Mesenchymal stem cell (in vitro differentiated cells and primary cell): ENCODE measurements at regions not wholly inside any gene's neighbourhood (a gene's known extent, or its start where the extent isn't known, plus 50 kb on each side); places are given as distances from the start of the nearest gene placed in this dataset.
A peak's percentile ranks its signal among the peaks of the same experiment; 100 is the strongest.

ENCODE experiments used
- DNase-seq: peaks from one replicate; pipeline ENCODE4 v3.0.0-alpha.2; 2013
- H2AFZ ChIP-seq: one replicate; pipeline ENCODE4 v1.6.1; 2013; ENCODE audit warnings: low read depth, mild to moderate bottlenecking, control low read depth, inconsistent platforms, low read length, moderate library complexity
- H2AK5ac ChIP-seq: 2 replicates; pipeline ENCODE4 v1.6.1; 2013; ENCODE audit warnings: low read length, moderate library complexity, mild to moderate bottlenecking, inconsistent platforms; ENCODE audit not compliant: severe bottlenecking
- H2BK120ac ChIP-seq: one replicate; pipeline ENCODE4 v1.6.1; 2013; ENCODE audit warnings: low read depth, mild to moderate bottlenecking, inconsistent platforms, low read length, moderate library complexity
- H2BK12ac ChIP-seq, 2 experiments: one replicate each; pipeline ENCODE4 v1.6.1; 2013; ENCODE audit warnings: inconsistent platforms in 2 of 2, low read length in 2 of 2, mild to moderate bottlenecking in 2 of 2, moderate library complexity in 2 of 2, control low read depth in 1 of 2
- H2BK15ac ChIP-seq: one replicate; pipeline ENCODE4 v1.6.1; 2013; ENCODE audit warnings: mild to moderate bottlenecking, low read depth, inconsistent platforms; ENCODE audit not compliant: poor library complexity, severe bottlenecking
- H2BK5ac ChIP-seq: 2 replicates; pipeline ENCODE4 v1.6.1; 2013; ENCODE audit warnings: low read depth, mild to moderate bottlenecking, low read length, control low read depth, inconsistent platforms; ENCODE audit not compliant: poor library complexity, severe bottlenecking
- H3K14ac ChIP-seq, 2 experiments: one replicate each; pipeline ENCODE4 v1.6.1; 2013; ENCODE audit warnings: inconsistent platforms in 2 of 2, low read length in 2 of 2, control low read depth in 1 of 2, mild to moderate bottlenecking in 1 of 2, moderate library complexity in 1 of 2
- H3K18ac ChIP-seq, 2 experiments: one replicate each; pipeline ENCODE4 v1.6.1; 2013; ENCODE audit warnings: inconsistent platforms in 2 of 2, low read length in 2 of 2, control low read depth in 1 of 2, low read depth in 1 of 2, mild to moderate bottlenecking in 1 of 2
- H3K23ac ChIP-seq, 2 experiments: one replicate each; pipeline ENCODE4 v1.6.1; 2013; ENCODE audit warnings: inconsistent platforms in 2 of 2, low read length in 2 of 2, mild to moderate bottlenecking in 2 of 2, moderate library complexity in 2 of 2, control low read depth in 1 of 2
- H3K27ac ChIP-seq: 2 replicates; pipeline ENCODE4 v1.5.1; 2013; ENCODE audit warnings: mild to moderate bottlenecking, moderate library complexity, low read length, control low read depth, inconsistent platforms; ENCODE audit not compliant: poor library complexity, severe bottlenecking
- H3K27me3 ChIP-seq, 2 experiments: 2 replicates each; pipeline versions ENCODE4 v1.6.1 to v1.7.0; 2013; ENCODE audit warnings: low read length in 2 of 2, mild to moderate bottlenecking in 2 of 2, moderate library complexity in 2 of 2, control low read depth in 1 of 2, inconsistent platforms in 1 of 2; ENCODE audit not compliant: control insufficient read depth in 1 of 2, insufficient read depth in 1 of 2
- H3K36me3 ChIP-seq, 2 experiments: 2 replicates each; pipeline versions ENCODE4 v1.6.1 to v1.7.0; 2013; ENCODE audit warnings: low read length in 2 of 2, control low read depth in 1 of 2, inconsistent platforms in 1 of 2, low read depth in 1 of 2, mild to moderate bottlenecking in 1 of 2; ENCODE audit not compliant: insufficient read depth in 2 of 2, control insufficient read depth in 1 of 2
- H3K4ac ChIP-seq, 2 experiments: one replicate each; pipeline ENCODE4 v1.6.1; 2013; ENCODE audit warnings: inconsistent platforms in 2 of 2, low read length in 2 of 2, mild to moderate bottlenecking in 2 of 2, moderate library complexity in 2 of 2, control low read depth in 1 of 2, low read depth in 1 of 2
- H3K4me1 ChIP-seq: 2 replicates; pipeline ENCODE4 v1.6.1; 2013; ENCODE audit warnings: low read depth, low read length, control low read depth; ENCODE audit not compliant: control insufficient read depth, insufficient read depth
- H3K4me2 ChIP-seq: 2 replicates; pipeline ENCODE4 v1.6.1; 2013; ENCODE audit warnings: low read length, mild to moderate bottlenecking, inconsistent platforms; ENCODE audit not compliant: poor library complexity, severe bottlenecking
- H3K4me3 ChIP-seq, 2 experiments: 2 replicates each; pipeline versions ENCODE4 v1.5.1 to v1.7.0; 2013; ENCODE audit warnings: low read length in 2 of 2, mild to moderate bottlenecking in 2 of 2, control low read depth in 1 of 2, low read depth in 1 of 2; ENCODE audit not compliant: insufficient read depth in 1 of 2
- H3K79me1 ChIP-seq: replicated peaks from 2 replicates; pipeline ENCODE4 v1.6.1; 2013; ENCODE audit warnings: mild to moderate bottlenecking, control low read depth, low read length, inconsistent platforms; ENCODE audit not compliant: poor library complexity, severe bottlenecking
- H3K9ac ChIP-seq: 2 replicates; pipeline ENCODE4 v1.7.0; 2013; ENCODE audit warnings: mild to moderate bottlenecking, low read length, moderate library complexity
- H3K9me3 ChIP-seq: 2 replicates; pipeline ENCODE4 v1.7.0; 2013; ENCODE audit warnings: mild to moderate bottlenecking, low read length; ENCODE audit not compliant: control insufficient read depth
- H4K8ac ChIP-seq: one replicate; pipeline ENCODE4 v1.6.1; 2013; ENCODE audit warnings: inconsistent platforms, mild to moderate bottlenecking, low read length, moderate library complexity
- H4K91ac ChIP-seq: one replicate; pipeline ENCODE4 v1.6.1; 2013; ENCODE audit warnings: mild to moderate bottlenecking, low read length, inconsistent platforms
- WGBS: methylation state at CpG from one replicate; pipeline ENCODE4 v1.1.7; 2013; ENCODE audit warnings: mixed read lengths; 5-methylcytosine and 5-hydroxymethylcytosine counted together

- Histone ChIP-seq H3K27ac (no peak overlapping the region), H3K9me3 (no peaks in the 10 kb centered on the region), H3K23ac (no peak overlapping the region), H3K27me3 (no peaks in the 10 kb centered on the region), H3K9ac (no peak overlapping the region), H2BK5ac (no peak overlapping the region), H2BK12ac (no peak overlapping the region), H2BK15ac (no peak overlapping the region), H2BK120ac (no peak overlapping the region), H4K91ac (no peak overlapping the region), H3K18ac (no peak overlapping the region), H3K79me1 (no peaks in the 10 kb centered on the region), H3K4ac (no peak overlapping the region), H3K4me2 (no peak overlapping the region), H3K4me1 (no peaks in the 10 kb centered on the region), H2AK5ac (no peak overlapping the region), H2AFZ (no peak overlapping the region), H3K14ac (no peak overlapping the region), H4K8ac (no peak overlapping the region), H3K4me3 (no peak overlapping the region), H3K36me3 (no peaks in the 10 kb centered on the region)
- WGBS = 100% methylated on average over 1 of the region's 3 CpGs
- peak; percentile 27 for DNase-seq
Measured at GRCh38 chr5:68381060-68381459, 165.5 kb downstream of the PIK3R1 start.

GRCh38 chr5:68381909-68382308, 166.4 kb downstream of the PIK3R1 start:
- no peak overlapping the region for H3K4me2 ChIP-seq
- no peaks in the 10 kb centered on the region for H3K27me3 ChIP-seq
- H3K4me3 ChIP-seq = no peak overlapping the region
- no peak overlapping the region for H4K8ac ChIP-seq
- H2AFZ ChIP-seq = no peak overlapping the region
- H3K14ac ChIP-seq = peak overlapping the region in 1 of 2 experiments; percentile 6
- H2BK5ac ChIP-seq = no peak overlapping the region
- H4K91ac ChIP-seq = no peak overlapping the region
- H3K23ac ChIP-seq = no peak overlapping the region
- H3K27ac ChIP-seq = no peak overlapping the region
- no peaks in the 10 kb centered on the region for H3K4me1 ChIP-seq
- no peak overlapping the region for H3K9ac ChIP-seq
- H2BK15ac ChIP-seq = no peak overlapping the region
- H3K79me1 ChIP-seq = no peaks in the 10 kb centered on the region
- H3K4ac ChIP-seq = no peak overlapping the region
- H2BK12ac ChIP-seq = no peak overlapping the region
- H2AK5ac ChIP-seq = no peak overlapping the region
- H3K36me3 ChIP-seq = no peaks in the 10 kb centered on the region
- no peak overlapping the region for H3K18ac ChIP-seq
- no peak overlapping the region for H2BK120ac ChIP-seq
- 82% methylated on average over 3 of the region's 3 CpGs for WGBS
- no peaks in the 10 kb centered on the region for H3K9me3 ChIP-seq
- no peak for DNase-seq

GRCh38 chr5:68382640-68383039, 167.1 kb downstream of the PIK3R1 start:
- Histone ChIP-seq H3K4me1 (no peaks in the 10 kb centered on the region), H4K91ac (no peak overlapping the region), H3K27ac (no peak overlapping the region), H2BK5ac (no peak overlapping the region), H3K4me3 (no peak overlapping the region), H2AK5ac (no peak overlapping the region), H3K79me1 (no peaks in the 10 kb centered on the region), H4K8ac (no peak overlapping the region), H3K9me3 (no peaks in the 10 kb centered on the region), H2BK120ac (no peak overlapping the region), H3K18ac (peak overlapping the region in 1 of 2 experiments; percentile 58), H3K4ac (no peak overlapping the region), H3K9ac (no peak overlapping the region), H3K36me3 (no peaks in the 10 kb centered on the region), H2BK15ac (no peak overlapping the region), H2AFZ (no peak overlapping the region), H3K27me3 (no peaks in the 10 kb centered on the region), H2BK12ac (no peak overlapping the region), H3K4me2 (no peak overlapping the region), H3K23ac (no peak overlapping the region), H3K14ac (no peak overlapping the region)
- DNase-seq = peak; percentile 17

GRCh38 chr5:68383888-68384310, 168.3 kb downstream of the PIK3R1 start:
- Histone ChIP-seq H3K18ac (no peak overlapping the region), H2BK5ac (no peak overlapping the region), H3K4me2 (no peak overlapping the region), H3K23ac (no peak overlapping the region), H3K14ac (no peak overlapping the region), H3K27me3 (no peaks in the 10 kb centered on the region), H2BK15ac (peak overlapping the region; percentile 12), H3K79me1 (no peaks in the 10 kb centered on the region), H3K27ac (no peak overlapping the region), H3K9ac (no peak overlapping the region), H4K8ac (no peak overlapping the region), H3K4me3 (no peak overlapping the region), H3K9me3 (no peaks in the 10 kb centered on the region), H3K4ac (no peak overlapping the region), H2BK12ac (no peak overlapping the region), H3K36me3 (no peaks in the 10 kb centered on the region), H2BK120ac (no peak overlapping the region), H2AFZ (no peak overlapping the region), H2AK5ac (no peak overlapping the region), H4K91ac (no peak overlapping the region), H3K4me1 (no peaks in the 10 kb centered on the region)
- no peak for DNase-seq
- WGBS = 94% methylated on average over 2 of the region's 2 CpGs
